GM12878 (cell line): ENCODE measurements at regions not wholly inside any gene's neighbourhood (a gene's known extent, or its start where the extent isn't known, plus 50 kb on each side); places are given as distances from the start of the nearest gene placed in this dataset.

ENCODE experiments used
- JUND ChIP-seq: IDR thresholded peaks from 2 replicates; pipeline ENCODE4 v1.6.1; 2012; ENCODE audit warnings: low read depth, mild to moderate bottlenecking, low read length, improper control_type of control experiment, moderate library complexity
- MXI1 ChIP-seq: fragments of 150-350 bp; IDR thresholded peaks from 2 replicates; pipeline ENCODE4 v1.6.1; 2011; ENCODE audit warnings: low read depth, mild to moderate bottlenecking, inconsistent platforms, low read length, improper control_type of control experiment
- NFYA ChIP-seq: IDR thresholded peaks from 2 replicates; pipeline ENCODE4 v1.6.1; 2011; ENCODE audit warnings: low read depth, mild to moderate bottlenecking, low read length, improper control_type of control experiment, borderline replicate concordance
- PBX3 ChIP-seq: IDR thresholded peaks from 2 replicates; pipeline ENCODE4 v1.6.1; 2011; ENCODE audit warnings: mild to moderate bottlenecking, low read depth, low read length, moderate library complexity; ENCODE audit not compliant: insufficient replicate concordance
- SIN3A ChIP-seq: IDR thresholded peaks from 2 replicates; pipeline ENCODE4 v1.6.1; 2012; ENCODE audit warnings: low read depth, low read length, improper control_type of control experiment
- ZNF274 ChIP-seq: IDR thresholded peaks from one replicate; pipeline ENCODE4 v1.8.0; 2011; ENCODE audit not compliant: insufficient read length, insufficient read depth
- ZNF384 ChIP-seq: IDR thresholded peaks from 2 replicates; pipeline ENCODE4 v1.6.1; 2012; ENCODE audit warnings: low read depth, mild to moderate bottlenecking, low read length, improper control_type of control experiment, borderline replicate concordance
- TF ChIP-seq, protein P1 (sequence below), 3 experiments: IDR thresholded peaks in 2 of 3; conservative IDR thresholded peaks in 1 of 3; 2 replicates each; pipeline ENCODE4 v1.5.1; 2011; ENCODE audit warnings: low read depth in 3 of 3, low read length in 3 of 3, mild to moderate bottlenecking in 3 of 3, control low read depth in 2 of 3, moderate library complexity in 2 of 3, inconsistent platforms in 1 of 3, mixed read lengths in 1 of 3; ENCODE audit not compliant: control insufficient read depth in 2 of 3, insufficient read depth in 1 of 3; ENCODE audit errors: extremely low read depth in 1 of 3

DNA sequence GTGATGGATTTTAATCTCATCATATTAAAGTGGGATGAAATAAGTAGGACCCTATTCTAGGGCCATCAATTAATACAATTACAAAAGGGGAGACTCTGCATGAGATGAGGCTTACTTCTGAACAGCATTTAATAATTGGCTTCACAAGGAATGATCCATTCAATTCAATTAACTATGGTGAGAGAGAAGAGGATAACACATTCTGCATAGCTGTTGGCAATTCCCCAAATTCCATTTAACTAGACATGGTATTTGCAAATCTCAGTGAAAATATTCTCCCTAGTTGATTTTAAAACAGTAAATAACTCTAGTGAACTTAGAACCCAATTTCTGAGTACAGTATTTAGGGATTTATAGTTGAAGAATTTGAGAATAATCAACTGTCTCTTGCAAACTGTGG is 145.3 kb downstream of the NOC3L start:
- TF ChIP-seq ZNF384 (no peak), PBX3 (no peak), SIN3A (no peak), ZNF274 (no peak), NFYA (no peak), MXI1 (no peak), JUND (no peak)
- TF ChIP-seq, protein P1, sequence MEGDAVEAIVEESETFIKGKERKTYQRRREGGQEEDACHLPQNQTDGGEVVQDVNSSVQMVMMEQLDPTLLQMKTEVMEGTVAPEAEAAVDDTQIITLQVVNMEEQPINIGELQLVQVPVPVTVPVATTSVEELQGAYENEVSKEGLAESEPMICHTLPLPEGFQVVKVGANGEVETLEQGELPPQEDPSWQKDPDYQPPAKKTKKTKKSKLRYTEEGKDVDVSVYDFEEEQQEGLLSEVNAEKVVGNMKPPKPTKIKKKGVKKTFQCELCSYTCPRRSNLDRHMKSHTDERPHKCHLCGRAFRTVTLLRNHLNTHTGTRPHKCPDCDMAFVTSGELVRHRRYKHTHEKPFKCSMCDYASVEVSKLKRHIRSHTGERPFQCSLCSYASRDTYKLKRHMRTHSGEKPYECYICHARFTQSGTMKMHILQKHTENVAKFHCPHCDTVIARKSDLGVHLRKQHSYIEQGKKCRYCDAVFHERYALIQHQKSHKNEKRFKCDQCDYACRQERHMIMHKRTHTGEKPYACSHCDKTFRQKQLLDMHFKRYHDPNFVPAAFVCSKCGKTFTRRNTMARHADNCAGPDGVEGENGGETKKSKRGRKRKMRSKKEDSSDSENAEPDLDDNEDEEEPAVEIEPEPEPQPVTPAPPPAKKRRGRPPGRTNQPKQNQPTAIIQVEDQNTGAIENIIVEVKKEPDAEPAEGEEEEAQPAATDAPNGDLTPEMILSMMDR (IDR thresholded peaks at IDR 0.05 in 2 of 3, conservative IDR thresholded peaks at IDR 0.05 in 1 of 3; ENCODE audit: control insufficient read depth in 2 of 3, extremely low read depth in 1 of 3, insufficient read depth in 1 of 3, low read depth in 3 of 3, low read length in 3 of 3) = no peak
